HG03521 (cell line): ENCODE measurements at regions not wholly inside any gene's neighbourhood (a gene's known extent, or its start where the extent isn't known, plus 50 kb on each side); places are given as distances from the start of the nearest gene placed in this dataset.
"Not testable (repeated sequence)": the region's sequence is repeated elsewhere in the genome, so short reads cannot be mapped to it uniquely, and the experiment has no call there.

Source experiments
- ATAC-seq: cut with Tn5 transposase; IDR thresholded peaks from one replicate; pipeline ENCODE4 v1.9.1; 2021; ENCODE audit warnings: mild to moderate bottlenecking, moderate library complexity; ENCODE audit not compliant: unreplicated experiment

- ATAC-seq = no peak
Observed at GRCh38 chrX:122269243-122269781, 914.8 kb upstream of the GRIA3 start.

DNA sequence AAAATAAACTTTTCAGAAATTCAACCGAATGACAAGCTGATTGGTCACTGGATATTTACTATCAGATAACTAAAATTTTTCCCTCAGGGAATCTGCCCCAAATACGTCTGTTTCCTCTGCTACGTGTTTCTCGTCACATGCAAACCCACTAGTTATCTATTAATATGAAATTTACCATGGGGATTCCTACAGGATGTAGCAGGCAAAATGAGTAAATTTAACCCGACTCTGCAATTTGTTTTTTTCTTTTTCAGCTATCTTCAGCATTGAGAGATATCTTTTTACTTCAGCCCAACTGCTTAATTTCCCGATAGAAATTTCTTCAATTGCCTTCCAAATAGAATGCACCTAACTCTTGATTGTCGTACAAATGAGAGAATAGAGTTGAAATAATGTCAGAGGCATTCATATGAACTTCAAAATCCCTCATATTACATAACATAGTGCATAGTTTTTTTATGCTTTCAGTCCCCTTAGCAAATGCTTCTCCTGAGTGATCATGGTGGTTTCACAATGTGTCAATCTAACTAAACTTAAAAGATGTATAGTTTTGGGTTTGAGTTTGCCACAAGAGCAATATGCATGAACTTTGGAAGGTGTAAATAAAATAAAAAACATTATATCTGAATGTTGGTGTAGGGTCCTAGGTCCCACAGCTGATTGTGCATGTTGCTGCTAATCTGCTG, 913.1 kb upstream of the GRIA3 start:
- ATAC-seq = no peak

- no peak for ATAC-seq
Observed at GRCh38 chrX:122272011-122272410, 912.1 kb upstream of the GRIA3 start.

DNA sequence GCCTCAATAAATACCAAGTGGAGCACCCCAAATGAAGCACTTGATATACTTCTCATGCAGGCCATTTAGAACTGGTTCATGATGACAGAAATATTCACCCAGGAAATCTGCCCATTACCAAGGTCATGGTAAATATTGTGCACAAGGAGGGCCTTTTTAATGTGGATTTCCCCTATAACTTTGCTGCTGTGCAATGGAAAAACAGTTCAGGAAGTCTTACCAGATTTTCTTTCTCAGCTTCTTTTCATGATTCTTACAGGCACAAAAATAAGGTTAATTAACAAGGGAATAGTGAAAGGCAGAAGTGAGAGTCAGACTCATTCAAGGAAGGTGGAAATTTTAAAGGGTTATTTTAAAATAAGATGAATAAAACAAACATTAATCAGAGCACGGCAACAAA, 904.3 kb upstream of the GRIA3 start:
- ATAC-seq = no peak

- ATAC-seq = not testable (repeated sequence)
Observed at GRCh38 chrX:122299822-122300221, 884.3 kb upstream of the GRIA3 start.

GRCh38 chrX:122301491-122301890, 882.6 kb upstream of the GRIA3 start:
- ATAC-seq = no peak

DNA sequence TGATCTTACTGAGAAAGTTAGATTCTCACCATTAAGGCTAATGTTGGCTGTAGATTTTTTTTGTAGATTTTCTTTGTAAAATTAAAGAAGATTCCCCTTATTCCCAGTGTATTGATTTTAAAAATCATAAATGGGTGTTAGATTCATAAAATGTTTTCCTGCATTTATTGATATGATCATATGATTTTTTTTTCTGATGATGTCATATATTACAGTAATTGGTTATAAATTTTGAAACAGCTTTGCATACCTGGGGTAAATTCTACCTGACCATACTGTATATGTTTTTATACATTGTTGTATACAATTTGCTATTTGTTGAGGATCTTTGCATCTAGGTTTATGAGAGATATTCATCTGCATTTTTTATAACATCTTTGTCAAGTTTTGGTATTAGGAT, 880.3 kb upstream of the GRIA3 start:
- no peak for ATAC-seq

- ATAC-seq = no peak
Observed at GRCh38 chrX:122344816-122345215, 839.3 kb upstream of the GRIA3 start.

- no peak for ATAC-seq
Observed at GRCh38 chrX:122363112-122363795, 820.8 kb upstream of the GRIA3 start.

GRCh38 chrX:122375533-122375932, 808.5 kb upstream of the GRIA3 start:
- not testable (repeated sequence) for ATAC-seq

- no peak for ATAC-seq
Observed at GRCh38 chrX:122389005-122389404, 795.1 kb upstream of the GRIA3 start.

GRCh38 chrX:122418758-122419157, 765.3 kb upstream of the GRIA3 start:
- no peak for ATAC-seq

DNA sequence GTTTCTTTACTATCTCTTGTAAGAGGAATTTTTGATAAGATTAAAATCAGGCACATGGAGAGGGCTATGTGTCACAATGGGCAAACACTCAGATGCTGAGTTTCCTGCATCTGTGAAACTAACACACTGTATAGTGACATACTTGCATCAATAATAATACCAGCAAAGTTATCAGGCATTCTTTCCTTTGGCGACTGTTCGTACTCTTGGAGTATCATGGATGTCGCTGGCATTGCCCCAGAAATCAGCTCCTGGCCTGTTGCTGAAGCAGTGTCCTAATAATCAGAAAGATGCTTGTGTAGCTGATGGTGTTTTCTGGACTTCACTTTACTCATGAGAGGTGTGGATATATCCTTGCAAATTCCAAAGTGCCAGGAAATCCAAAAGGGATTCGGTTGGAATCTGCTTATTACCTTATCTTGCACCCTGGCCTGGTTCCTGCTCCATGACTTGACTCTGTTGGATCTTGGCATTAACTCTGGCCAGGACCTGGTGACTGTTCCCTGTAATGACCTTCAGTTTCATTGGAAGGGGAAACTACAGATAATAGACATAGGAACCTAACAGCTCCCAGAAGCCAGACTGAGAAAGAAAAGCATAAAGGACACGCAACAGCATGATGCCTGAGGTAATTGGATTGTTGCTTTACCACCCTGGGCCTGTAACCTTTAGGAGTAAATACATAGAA, 762.5 kb upstream of the GRIA3 start:
- ATAC-seq = no peak

DNA sequence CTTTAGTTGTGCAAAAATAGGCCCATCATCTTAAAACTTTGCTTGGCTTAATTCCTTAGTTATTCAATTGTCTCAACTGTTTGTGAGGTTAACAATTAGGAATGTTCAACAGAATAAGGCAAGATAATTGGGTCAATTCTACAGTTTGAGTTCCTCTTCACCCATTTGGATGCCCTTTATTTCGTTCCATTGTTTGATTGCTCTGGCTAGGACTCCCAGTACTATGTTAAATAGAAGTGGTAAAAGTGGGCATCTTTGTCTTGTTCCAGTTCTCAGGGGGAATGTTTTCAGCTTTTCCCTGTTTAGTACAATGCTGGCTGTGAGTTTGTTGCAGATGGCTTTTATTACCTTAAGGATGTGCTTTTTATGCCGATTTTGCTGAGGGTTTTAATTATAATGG, 761.5 kb upstream of the GRIA3 start:
- ATAC-seq = no peak

DNA sequence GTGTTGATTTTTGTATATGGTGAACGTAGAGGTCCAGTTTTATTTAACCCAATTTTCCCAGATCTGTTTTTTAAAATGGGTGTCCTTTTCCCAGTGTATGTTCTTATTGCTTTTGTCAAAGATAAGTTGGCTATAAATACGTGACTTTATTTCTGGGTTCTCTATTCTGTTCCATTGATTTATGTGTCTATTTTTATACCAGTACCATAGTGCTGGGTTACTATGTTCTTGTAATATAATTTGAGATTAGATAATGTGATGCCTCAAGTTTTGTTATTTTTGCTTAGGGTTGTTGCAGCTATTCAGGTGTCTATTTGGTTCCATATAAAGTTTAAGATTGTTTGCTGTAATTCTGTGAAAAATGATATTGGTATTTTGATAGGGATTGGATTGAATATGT, 749.1 kb upstream of the GRIA3 start:
- no peak for ATAC-seq

GRCh38 chrX:122439831-122440230, 744.2 kb upstream of the GRIA3 start:
- no peak for ATAC-seq

GRCh38 chrX:122440832-122441231, 743.2 kb upstream of the GRIA3 start:
- no peak for ATAC-seq

- no peak for ATAC-seq
Observed at GRCh38 chrX:122441451-122441850, 742.6 kb upstream of the GRIA3 start.

DNA sequence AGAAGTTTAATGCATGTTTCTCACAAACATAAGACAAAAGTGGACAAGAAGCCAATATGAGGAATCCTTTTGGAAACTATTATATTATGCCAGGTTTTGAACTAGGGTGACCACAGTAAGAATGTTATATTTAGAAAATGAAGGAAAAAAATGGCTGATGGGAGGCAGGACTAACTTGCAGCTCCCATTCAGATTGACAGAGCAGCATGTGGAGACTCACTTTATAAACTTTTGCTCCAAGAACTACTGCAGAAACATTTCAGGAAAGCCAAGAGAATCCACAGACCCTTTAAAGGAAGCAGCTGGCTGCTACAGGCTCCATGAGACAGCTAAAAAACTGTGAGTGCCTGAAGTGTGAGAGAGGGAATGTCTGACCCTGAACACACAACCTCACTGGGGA, 738.6 kb upstream of the GRIA3 start:
- ATAC-seq = no peak

GRCh38 chrX:122464341-122464740, 719.7 kb upstream of the GRIA3 start:
- no peak for ATAC-seq

- ATAC-seq = no peak
Observed at GRCh38 chrX:122475306-122475705, 708.8 kb upstream of the GRIA3 start.

DNA sequence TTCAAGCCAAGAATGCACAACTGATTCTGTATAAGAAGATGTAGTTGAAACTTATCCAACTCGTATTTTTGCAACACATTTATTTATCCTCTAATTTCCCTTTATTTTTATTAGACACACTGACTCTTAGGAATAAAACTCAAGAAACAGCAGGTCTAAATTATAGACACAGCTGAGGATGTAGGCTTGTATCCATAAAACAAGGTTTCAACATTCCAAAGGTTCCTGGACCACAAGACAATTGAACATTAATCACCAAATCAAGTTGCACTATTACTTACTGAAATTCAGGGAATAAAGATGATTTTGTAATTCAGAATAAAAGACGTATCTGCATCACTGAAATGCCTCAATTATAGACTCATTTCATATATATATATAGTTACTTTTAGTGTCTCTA, 683.5 kb upstream of the GRIA3 start:
- ATAC-seq = no peak
